ENCODE measurements at regions not wholly inside any gene's neighbourhood (a gene's known extent, or its start where the extent isn't known, plus 50 kb on each side); places are given as distances from the start of the nearest gene placed in this dataset.

DNA sequence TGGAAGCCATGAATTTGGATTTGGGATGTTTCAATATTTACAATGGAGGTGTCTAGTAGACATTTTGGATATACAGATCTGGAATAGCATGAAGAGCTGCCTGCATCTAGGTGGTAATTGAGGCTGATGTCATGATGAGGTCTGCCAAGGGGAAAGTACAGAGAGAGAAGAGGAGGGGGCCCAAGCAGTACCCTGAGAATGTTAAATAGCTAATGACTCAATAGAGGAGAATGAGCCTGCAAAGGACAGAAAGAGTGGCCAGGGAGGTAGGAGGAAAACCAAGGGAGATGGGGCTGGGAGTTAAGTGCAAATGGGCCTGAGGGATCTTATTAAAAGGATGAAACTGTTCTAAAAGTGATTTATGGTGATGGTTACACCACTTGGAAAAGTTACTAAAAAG lies 182.2 kb upstream of the KIT start:
- Histone ChIP-seq H3K9ac (ENCODE audit: low read length) (no peak overlapping the region), H3K4me1 (ENCODE audit: low read length) (no peaks in the 10 kb centered on the region), H3K9me3 (replicated peaks; ENCODE audit: insufficient read depth, low read length) (no peaks in the 10 kb centered on the region), H2AFZ (ENCODE audit: low read length) (no peak overlapping the region), H3K4me2 (ENCODE audit: low read depth, low read length) (no peak overlapping the region), H3K4me3 (ENCODE audit: low read length) (no peak overlapping the region), H4K20me1 (ENCODE audit: insufficient read depth, low read length) (no peaks in the 10 kb centered on the region), H3F3A (ENCODE audit: insufficient read depth, low read length) (no peaks in the 10 kb centered on the region), H3K9me2 (replicated peaks; ENCODE audit: insufficient read depth, low read length) (no peaks in the 10 kb centered on the region), H3K79me2 (ENCODE audit: low read length) (no peaks in the 10 kb centered on the region), H3K27me3 (replicated peaks; ENCODE audit: insufficient read depth, low read length) (no peaks in the 10 kb centered on the region), H3K36me3 (replicated peaks; ENCODE audit: insufficient read depth, low read length) (no peaks in the 10 kb centered on the region), H3K27ac (ENCODE audit: low read length) (no peak overlapping the region)
- no peak for TF ChIP-seq CTCF (IDR thresholded peaks at IDR 0.05; ENCODE audit: low read length)
- TF ChIP-seq EZH2phosphoT487 (IDR thresholded peaks at IDR 0.05; ENCODE audit: low read length) = no peak
- TF ChIP-seq EZH2 (optimal IDR thresholded peaks at IDR 0.05; ENCODE audit: low read depth, low read length) = no peak
- DNase-seq = no peak

GRCh38 chr4:54482529-54483200 lies 175.1 kb upstream of the KIT start:
- Histone ChIP-seq H3K4me2 (ENCODE audit: low read depth, low read length) (no peak overlapping the region), H3K36me3 (replicated peaks; ENCODE audit: insufficient read depth, low read length) (no peaks in the 10 kb centered on the region), H4K20me1 (ENCODE audit: insufficient read depth, low read length) (no peaks in the 10 kb centered on the region), H3K4me3 (ENCODE audit: low read length) (no peak overlapping the region), H3F3A (ENCODE audit: insufficient read depth, low read length) (no peaks in the 10 kb centered on the region), H3K27me3 (replicated peaks; ENCODE audit: insufficient read depth, low read length) (no peaks in the 10 kb centered on the region), H3K4me1 (ENCODE audit: low read length) (no peaks in the 10 kb centered on the region), H3K27ac (ENCODE audit: low read length) (no peak overlapping the region), H3K9me2 (replicated peaks; ENCODE audit: insufficient read depth, low read length) (no peaks in the 10 kb centered on the region), H2AFZ (ENCODE audit: low read length) (no peak overlapping the region), H3K9ac (ENCODE audit: low read length) (no peak overlapping the region), H3K79me2 (ENCODE audit: low read length) (no peaks in the 10 kb centered on the region), H3K9me3 (replicated peaks; ENCODE audit: insufficient read depth, low read length) (no peaks in the 10 kb centered on the region)
- DNase-seq = no peak
- TF ChIP-seq CTCF (IDR thresholded peaks at IDR 0.05; ENCODE audit: low read length) = no peak
- TF ChIP-seq EZH2phosphoT487 (IDR thresholded peaks at IDR 0.05; ENCODE audit: low read length) = no peak
- no peak for TF ChIP-seq EZH2 (optimal IDR thresholded peaks at IDR 0.05; ENCODE audit: low read depth, low read length)

- Histone ChIP-seq H3K36me3 (replicated peaks; ENCODE audit: insufficient read depth, low read length) (no peaks in the 10 kb centered on the region), H3K9me2 (replicated peaks; ENCODE audit: insufficient read depth, low read length) (no peaks in the 10 kb centered on the region), H3K4me3 (ENCODE audit: low read length) (no peak overlapping the region), H3K9me3 (replicated peaks; ENCODE audit: insufficient read depth, low read length) (no peaks in the 10 kb centered on the region), H3F3A (ENCODE audit: insufficient read depth, low read length) (no peaks in the 10 kb centered on the region), H2AFZ (ENCODE audit: low read length) (no peak overlapping the region), H4K20me1 (ENCODE audit: insufficient read depth, low read length) (no peaks in the 10 kb centered on the region), H3K27me3 (replicated peaks; ENCODE audit: insufficient read depth, low read length) (no peaks in the 10 kb centered on the region), H3K79me2 (ENCODE audit: low read length) (no peaks in the 10 kb centered on the region), H3K9ac (ENCODE audit: low read length) (no peak overlapping the region), H3K4me1 (ENCODE audit: low read length) (no peaks in the 10 kb centered on the region), H3K4me2 (ENCODE audit: low read depth, low read length) (no peak overlapping the region), H3K27ac (ENCODE audit: low read length) (no peak overlapping the region)
- DNase-seq = no peak
- no peak for TF ChIP-seq CTCF (IDR thresholded peaks at IDR 0.05; ENCODE audit: low read length)
- no peak for TF ChIP-seq EZH2 (optimal IDR thresholded peaks at IDR 0.05; ENCODE audit: low read depth, low read length)
- no peak for TF ChIP-seq EZH2phosphoT487 (IDR thresholded peaks at IDR 0.05; ENCODE audit: low read length)
These were observed 173.4 kb upstream of the KIT start for GRCh38 chr4:54484383-54484782.
